Sigmoid colon (tissue), 4 donors: ENCODE measurements at regions not wholly inside any gene's neighbourhood (a gene's known extent, or its start where the extent isn't known, plus 50 kb on each side); places are given as distances from the start of the nearest gene placed in this dataset.

Experiments
- POLR2A ChIP-seq, 2 donors: fragments of 450-650 bp; IDR thresholded peaks; one replicate each; pipeline ENCODE4 v1.6.1; 2016; ENCODE audit warnings: antibody characterized with exemption in 2 of 2, mild to moderate bottlenecking in 2 of 2, moderate library complexity in 2 of 2
- POLR2AphosphoS5 ChIP-seq, 4 donors: sonication (generic); formaldehyde crosslinking; IDR thresholded peaks; one replicate each; pipeline ENCODE4 v1.6.1; 2017; ENCODE audit warnings: antibody characterized with exemption in 4 of 4
- TF ChIP-seq, protein P1 (sequence below), 4 experiments: fragments of 450-650 bp in 3 of 4; fragments of 200-600 bp in 1 of 4; IDR thresholded peaks; one replicate each; pipeline ENCODE4 v1.5.1; 2016 to 2019; ENCODE audit warnings: antibody characterized with exemption in 4 of 4, mild to moderate bottlenecking in 3 of 4, moderate library complexity in 2 of 4

GRCh38 chr6:118719351-118720124 is 68.1 kb upstream of the CEP85L start:
- TF ChIP-seq POLR2AphosphoS5 (IDR thresholded peaks at IDR 0.05) (no peak), POLR2A (IDR thresholded peaks at IDR 0.05) (no peak)
- TF ChIP-seq, protein P1, sequence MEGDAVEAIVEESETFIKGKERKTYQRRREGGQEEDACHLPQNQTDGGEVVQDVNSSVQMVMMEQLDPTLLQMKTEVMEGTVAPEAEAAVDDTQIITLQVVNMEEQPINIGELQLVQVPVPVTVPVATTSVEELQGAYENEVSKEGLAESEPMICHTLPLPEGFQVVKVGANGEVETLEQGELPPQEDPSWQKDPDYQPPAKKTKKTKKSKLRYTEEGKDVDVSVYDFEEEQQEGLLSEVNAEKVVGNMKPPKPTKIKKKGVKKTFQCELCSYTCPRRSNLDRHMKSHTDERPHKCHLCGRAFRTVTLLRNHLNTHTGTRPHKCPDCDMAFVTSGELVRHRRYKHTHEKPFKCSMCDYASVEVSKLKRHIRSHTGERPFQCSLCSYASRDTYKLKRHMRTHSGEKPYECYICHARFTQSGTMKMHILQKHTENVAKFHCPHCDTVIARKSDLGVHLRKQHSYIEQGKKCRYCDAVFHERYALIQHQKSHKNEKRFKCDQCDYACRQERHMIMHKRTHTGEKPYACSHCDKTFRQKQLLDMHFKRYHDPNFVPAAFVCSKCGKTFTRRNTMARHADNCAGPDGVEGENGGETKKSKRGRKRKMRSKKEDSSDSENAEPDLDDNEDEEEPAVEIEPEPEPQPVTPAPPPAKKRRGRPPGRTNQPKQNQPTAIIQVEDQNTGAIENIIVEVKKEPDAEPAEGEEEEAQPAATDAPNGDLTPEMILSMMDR (IDR thresholded peaks at IDR 0.05): no peak
